ENCODE measurements at regions not wholly inside any gene's neighbourhood (a gene's known extent, or its start where the extent isn't known, plus 50 kb on each side); places are given as distances from the start of the nearest gene placed in this dataset.

DNA sequence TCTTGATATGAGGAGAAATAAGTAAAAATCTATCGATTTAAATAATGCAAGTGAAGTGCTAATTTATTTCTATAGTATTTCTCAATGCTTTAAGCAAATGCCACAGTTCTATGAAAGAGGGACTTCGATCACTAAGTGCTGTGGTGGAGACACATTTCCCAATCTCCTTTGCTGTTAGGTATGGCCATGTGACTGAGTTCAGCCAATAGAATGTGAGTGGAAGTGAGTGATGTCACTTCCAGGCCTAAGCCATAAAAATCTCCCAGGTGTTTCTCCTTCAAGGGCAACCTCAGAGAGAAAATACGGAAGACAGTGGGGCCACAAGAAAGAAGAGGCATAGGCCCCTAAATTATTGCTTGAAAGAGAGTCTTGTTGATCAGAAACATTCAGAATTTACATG lies 100.3 kb upstream of the ANKH start:
- TF ChIP-seq, protein P1, sequence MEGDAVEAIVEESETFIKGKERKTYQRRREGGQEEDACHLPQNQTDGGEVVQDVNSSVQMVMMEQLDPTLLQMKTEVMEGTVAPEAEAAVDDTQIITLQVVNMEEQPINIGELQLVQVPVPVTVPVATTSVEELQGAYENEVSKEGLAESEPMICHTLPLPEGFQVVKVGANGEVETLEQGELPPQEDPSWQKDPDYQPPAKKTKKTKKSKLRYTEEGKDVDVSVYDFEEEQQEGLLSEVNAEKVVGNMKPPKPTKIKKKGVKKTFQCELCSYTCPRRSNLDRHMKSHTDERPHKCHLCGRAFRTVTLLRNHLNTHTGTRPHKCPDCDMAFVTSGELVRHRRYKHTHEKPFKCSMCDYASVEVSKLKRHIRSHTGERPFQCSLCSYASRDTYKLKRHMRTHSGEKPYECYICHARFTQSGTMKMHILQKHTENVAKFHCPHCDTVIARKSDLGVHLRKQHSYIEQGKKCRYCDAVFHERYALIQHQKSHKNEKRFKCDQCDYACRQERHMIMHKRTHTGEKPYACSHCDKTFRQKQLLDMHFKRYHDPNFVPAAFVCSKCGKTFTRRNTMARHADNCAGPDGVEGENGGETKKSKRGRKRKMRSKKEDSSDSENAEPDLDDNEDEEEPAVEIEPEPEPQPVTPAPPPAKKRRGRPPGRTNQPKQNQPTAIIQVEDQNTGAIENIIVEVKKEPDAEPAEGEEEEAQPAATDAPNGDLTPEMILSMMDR (optimal IDR thresholded peaks at IDR 0.05 in 1 of 3, IDR thresholded peaks at IDR 0.05 in 1 of 3, conservative IDR thresholded peaks at IDR 0.05 in 1 of 3; ENCODE audit: extremely low read depth in 1 of 3, insufficient read depth in 2 of 3, low read length in 3 of 3): no peak
- TF ChIP-seq EZH2 (IDR thresholded peaks at IDR 0.05; ENCODE audit: low read length): no peak
